Stimulated activated CD8-positive, alpha-beta memory T cell treated with anti-CD3 and anti-CD28 coated beads, Interleukin-4, amount 100 ng/mL, for 1 hour (primary cell): ENCODE measurements at regions not wholly inside any gene's neighbourhood (a gene's known extent, or its start where the extent isn't known, plus 50 kb on each side); places are given as distances from the start of the nearest gene placed in this dataset.
"Not testable (repeated sequence)": the region's sequence is repeated elsewhere in the genome, so short reads cannot be mapped to it uniquely, and the experiment has no call there.

Experiments used
- DNase-seq, 2 donors: peaks; one replicate each; pipeline ENCODE4 v3.0.0-alpha.2; 2020; ENCODE audit warnings: low read depth in 2 of 2, low spot score in 1 of 2

GRCh38 chr4:12712648-12713339 lies 771.3 kb downstream of the RAB28 start:
- no peak for DNase-seq

DNA sequence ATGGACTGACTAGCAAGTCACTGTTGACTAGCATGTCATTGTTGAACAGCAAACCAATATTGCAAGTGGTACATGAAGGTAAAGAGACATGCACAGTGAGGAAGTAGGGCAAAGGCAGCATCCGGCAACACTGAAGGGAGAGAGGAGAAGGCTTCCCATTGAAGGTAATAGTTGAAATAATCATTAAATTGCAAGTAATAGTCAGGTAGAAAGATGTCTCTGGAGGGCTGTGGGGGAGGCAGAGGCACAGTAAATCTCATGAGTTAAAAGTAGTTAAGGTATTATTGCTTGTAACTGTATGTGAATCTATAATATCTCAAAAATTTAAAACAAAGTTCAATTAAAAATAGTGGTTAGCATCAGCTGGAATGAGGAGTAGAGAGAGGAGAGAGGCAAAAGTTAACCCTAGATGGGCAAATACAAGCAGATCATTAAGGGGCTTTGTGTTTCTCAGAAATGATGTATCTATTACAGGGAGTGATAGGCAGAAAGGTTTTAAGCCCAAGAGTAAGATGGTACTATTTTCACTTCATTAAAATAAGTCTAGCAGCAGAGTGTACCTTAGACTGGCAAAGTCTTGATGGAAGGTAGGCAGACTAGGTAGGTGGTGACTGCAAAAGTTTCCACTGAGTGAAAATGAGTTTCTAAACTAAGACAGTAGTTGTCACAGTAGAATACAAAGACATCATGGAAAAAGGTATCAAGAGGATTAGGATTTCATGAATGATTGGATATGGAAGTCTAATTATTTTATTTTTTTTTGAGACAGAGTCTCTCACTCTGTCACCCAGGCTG lies 776.6 kb downstream of the RAB28 start:
- no peak for DNase-seq

GRCh38 chr4:12703036-12703435 lies 781.1 kb downstream of the RAB28 start:
- no peak for DNase-seq

DNA sequence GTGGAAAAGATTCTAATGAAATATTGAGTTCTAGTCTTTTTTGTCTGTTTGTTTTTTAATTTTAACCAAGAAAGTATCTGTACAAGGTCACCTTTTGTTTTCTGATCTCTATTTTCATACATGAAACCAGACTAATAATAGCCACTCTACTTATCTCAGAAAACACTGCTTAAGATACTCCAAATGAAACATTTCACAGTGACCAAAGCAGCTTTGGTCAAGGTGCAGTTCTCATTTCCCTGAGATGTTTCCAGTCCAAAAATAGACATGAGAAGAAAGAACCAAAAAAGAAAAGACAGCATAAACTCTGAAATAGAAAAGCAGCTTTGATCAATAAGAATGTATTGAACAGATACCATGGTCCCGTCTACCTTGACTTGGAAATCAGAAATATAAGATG lies 782.8 kb downstream of the RAB28 start:
- DNase-seq, result no peak

GRCh38 chr4:12697970-12698369 lies 786.2 kb downstream of the RAB28 start:
- no peak for DNase-seq

DNA sequence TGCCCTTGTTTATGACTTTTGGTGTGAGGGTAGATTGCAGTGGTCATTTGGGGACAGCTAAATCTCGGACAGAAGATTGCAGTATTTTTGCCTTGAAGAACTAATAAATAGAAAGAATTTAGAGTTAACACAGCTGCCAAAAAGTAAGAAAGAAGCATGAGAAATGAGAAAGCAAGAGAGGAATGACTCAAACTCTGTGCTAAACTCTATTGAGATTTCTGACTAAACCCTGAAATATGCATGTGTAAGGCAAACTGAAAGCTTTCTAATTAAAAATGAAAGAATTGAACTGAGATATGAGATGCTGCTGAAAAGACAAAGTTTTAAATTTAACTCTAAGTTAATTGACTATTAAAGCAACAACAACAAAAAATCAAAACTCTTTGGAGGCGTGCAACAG lies 791.3 kb downstream of the RAB28 start:
- no peak for DNase-seq

DNA sequence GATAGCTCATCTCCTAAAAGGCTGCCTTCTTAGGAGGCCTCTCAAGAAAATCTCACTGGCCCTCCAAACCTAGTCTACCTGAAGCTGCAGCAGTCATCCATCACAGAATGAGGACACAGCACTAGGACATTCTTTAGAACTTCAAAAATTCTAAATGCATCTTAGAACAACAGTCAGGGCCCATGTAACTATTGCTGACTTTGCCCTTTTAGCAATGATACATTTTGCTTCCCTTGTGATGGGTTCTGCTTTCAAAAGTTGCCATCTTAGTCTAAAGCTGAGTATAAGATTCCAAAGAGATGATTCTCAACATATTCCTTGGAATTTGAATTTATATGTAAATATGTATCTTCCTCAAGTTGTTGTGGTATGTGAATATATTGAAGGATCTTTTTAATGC lies 793.0 kb downstream of the RAB28 start:
- DNase-seq, result no peak

DNA sequence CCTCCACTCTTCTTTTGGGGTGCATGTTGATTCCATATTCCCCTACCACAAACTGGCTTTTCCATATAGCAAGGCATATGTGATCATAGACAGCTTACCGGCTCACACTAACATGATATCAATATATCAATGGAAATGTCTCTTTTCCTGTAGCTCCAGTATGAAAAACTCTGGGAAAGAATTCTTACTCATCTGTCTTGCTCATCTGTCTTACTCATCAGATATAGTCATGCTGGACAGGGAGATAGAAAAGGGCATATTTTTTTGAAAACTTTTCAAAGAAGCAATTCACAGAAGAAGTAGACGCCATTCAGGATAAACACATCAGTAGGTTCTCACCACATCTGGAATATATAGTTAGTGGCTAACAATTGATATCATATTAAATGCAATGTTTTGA lies 794.7 kb downstream of the RAB28 start:
- no peak for DNase-seq

- no peak for DNase-seq
Observed at GRCh38 chr4:12679217-12679616, 804.9 kb downstream of the RAB28 start.

DNA sequence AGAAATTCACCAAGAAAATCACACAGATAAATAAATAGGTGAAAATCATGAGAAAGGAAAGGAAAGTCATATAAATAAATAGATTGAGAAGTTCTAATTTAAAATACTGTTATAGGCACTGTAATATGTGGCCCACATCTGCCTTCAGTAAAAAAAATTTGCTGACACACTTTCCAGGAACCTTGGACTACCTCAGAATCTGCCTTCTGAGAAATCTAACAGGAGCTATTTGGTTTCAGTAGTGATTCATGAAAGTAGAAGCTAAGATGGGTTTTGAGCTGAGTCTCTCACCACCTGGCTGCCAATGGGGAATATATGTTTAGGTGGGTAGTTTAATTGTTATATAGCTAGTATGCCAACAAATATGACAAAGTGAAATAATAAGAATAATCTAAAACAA lies 810.0 kb downstream of the RAB28 start:
- DNase-seq, result no peak

GRCh38 chr4:12672303-12672702 lies 811.8 kb downstream of the RAB28 start:
- DNase-seq, result no peak

- no peak for DNase-seq
Observed at GRCh38 chr4:12658146-12658545, 826.0 kb downstream of the RAB28 start.

GRCh38 chr4:12651876-12652275 lies 832.3 kb downstream of the RAB28 start:
- DNase-seq, result no peak

GRCh38 chr4:12645732-12646131 lies 838.4 kb downstream of the RAB28 start:
- no peak for DNase-seq

GRCh38 chr4:12644261-12644660 lies 839.9 kb downstream of the RAB28 start:
- no peak for DNase-seq

GRCh38 chr4:12636191-12636590 lies 847.9 kb downstream of the RAB28 start:
- DNase-seq, result no peak

- DNase-seq, result no peak
Observed at GRCh38 chr4:12635629-12636028, 848.5 kb downstream of the RAB28 start.

DNA sequence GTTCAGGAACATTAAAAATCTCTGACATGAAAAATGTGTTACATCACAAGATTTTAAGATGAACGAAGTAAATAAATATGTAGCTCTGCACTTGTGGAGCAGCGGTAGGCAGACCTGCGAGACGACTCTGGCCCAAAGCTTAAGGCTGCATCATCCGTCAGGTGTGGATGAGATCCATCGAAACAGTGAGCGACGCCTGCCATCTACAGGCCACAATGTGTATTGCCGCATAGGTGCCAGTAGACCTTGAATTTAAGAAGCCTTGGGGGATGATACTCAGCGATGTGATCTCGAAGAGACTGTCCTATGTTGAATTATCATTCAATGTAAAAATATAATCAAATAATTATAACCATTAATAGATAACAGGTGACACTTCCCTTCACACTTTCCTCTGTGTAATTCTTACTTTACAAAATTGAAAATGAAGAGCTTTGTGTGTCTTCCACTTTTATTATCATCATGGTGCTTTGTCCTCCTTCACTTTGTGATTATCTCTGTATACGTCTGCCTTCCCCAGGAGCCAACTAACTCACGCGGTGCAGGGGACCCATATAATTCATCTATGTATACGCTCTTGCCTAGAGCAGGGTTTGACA lies 851.0 kb downstream of the RAB28 start:
- DNase-seq, result peak; percentile 10 to 20

DNA sequence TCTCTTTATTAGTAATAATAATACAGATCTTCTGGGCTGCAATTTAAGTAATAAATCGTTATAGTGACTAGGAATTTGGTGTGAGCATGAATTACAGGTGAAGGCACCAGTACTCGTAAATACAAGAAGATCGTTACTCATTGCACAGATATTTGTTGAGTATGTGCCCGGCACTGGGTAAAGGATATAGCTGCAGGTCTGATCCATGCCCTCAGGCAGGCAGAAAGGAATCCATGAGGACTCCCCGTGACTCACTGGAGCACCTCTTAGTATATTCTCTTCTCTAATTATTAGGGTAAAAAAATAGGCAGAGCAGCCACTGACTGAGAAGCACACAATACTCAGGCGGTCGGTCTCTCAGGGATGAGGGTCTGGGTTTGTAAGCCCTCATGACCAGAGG lies 868.3 kb downstream of the RAB28 start:
- DNase-seq, result no peak

- DNase-seq, result no peak
Observed at GRCh38 chr4:12612876-12613275, 871.3 kb downstream of the RAB28 start.

GRCh38 chr4:12609212-12609875 lies 874.8 kb downstream of the RAB28 start:
- DNase-seq, result not testable (repeated sequence)

GRCh38 chr4:12595986-12596385 lies 888.2 kb downstream of the RAB28 start:
- no peak for DNase-seq
